GM12891 (cell line): ENCODE measurements at regions not wholly inside any gene's neighbourhood (a gene's known extent, or its start where the extent isn't known, plus 50 kb on each side); places are given as distances from the start of the nearest gene placed in this dataset.

ENCODE experiments used
- DNase-seq: peaks from one replicate; pipeline ENCODE4 v3.0.0; 2011; ENCODE audit warnings: low spot score; ENCODE audit not compliant: insufficient read length
- FAIRE-seq: peaks from 2 replicates; lab custom pipeline; 2011; peaks lifted over from hg19 to GRCh38; lab: Jason Lieb, UNC
- PAX5 ChIP-seq: IDR thresholded peaks from 2 replicates; pipeline ENCODE4 v1.6.1; 2011; ENCODE audit warnings: low read length, moderate library complexity, mild to moderate bottlenecking; ENCODE audit not compliant: insufficient read depth, severe bottlenecking
- POLR2A ChIP-seq: IDR thresholded peaks from 2 replicates; pipeline ENCODE4 v1.6.1; 2011; ENCODE audit warnings: low read depth, low read length, control low read depth
- POLR2AphosphoS5 ChIP-seq: IDR thresholded peaks from 2 replicates; pipeline ENCODE4 v1.6.1; 2011; ENCODE audit warnings: low read depth, low read length, control low read depth
- POU2F2 ChIP-seq: IDR thresholded peaks from 2 replicates; pipeline ENCODE4 v1.6.1; 2011; ENCODE audit warnings: low read depth, mild to moderate bottlenecking, control low read depth, low read length, moderate library complexity
- SPI1 ChIP-seq: IDR thresholded peaks from 2 replicates; pipeline ENCODE4 v1.6.1; 2011; ENCODE audit warnings: low read depth, low read length, control low read depth
- TAF1 ChIP-seq: IDR thresholded peaks from 2 replicates; pipeline ENCODE4 v1.6.1; 2011; ENCODE audit warnings: low read depth, low read length, control low read depth

- DNase-seq (no peak), FAIRE-seq (no peak)
- TF ChIP-seq POLR2AphosphoS5 = no peak
- TF ChIP-seq POU2F2 = no peak
- TF ChIP-seq SPI1 = no peak
- no peak for TF ChIP-seq POLR2A
These were observed 502.3 kb upstream of the ZMIZ1 start for GRCh38 chr10:78566284-78567111.

- TF ChIP-seq POU2F2 = no peak
- TF ChIP-seq SPI1 = no peak
- no peak for TF ChIP-seq POLR2AphosphoS5
- no peak for TF ChIP-seq POLR2A
- TF ChIP-seq PAX5 = no peak
- TF ChIP-seq TAF1 = no peak
- no peak for FAIRE-seq
- no peak for DNase-seq
These were observed 500.9 kb upstream of the ZMIZ1 start for GRCh38 chr10:78567680-78568455.

- TF ChIP-seq PAX5 (no peak), TAF1 (no peak), POU2F2 (no peak), POLR2A (no peak), POLR2AphosphoS5 (no peak), SPI1 (no peak)
- FAIRE-seq (no peak), DNase-seq (no peak)
These were observed 500.1 kb upstream of the ZMIZ1 start for GRCh38 chr10:78568620-78569019.

GRCh38 chr10:78570633-78571235, 498.0 kb upstream of the ZMIZ1 start:
- DNase-seq (no peak), FAIRE-seq (no peak)
- TF ChIP-seq SPI1 (no peak), TAF1 (no peak), PAX5 (no peak), POU2F2 (no peak), POLR2A (no peak), POLR2AphosphoS5 (no peak)

GRCh38 chr10:78571286-78571685, 497.5 kb upstream of the ZMIZ1 start:
- DNase-seq (no peak), FAIRE-seq (no peak)
- TF ChIP-seq POLR2AphosphoS5 = no peak
- TF ChIP-seq TAF1 = no peak
- no peak for TF ChIP-seq PAX5
- no peak for TF ChIP-seq SPI1
- no peak for TF ChIP-seq POU2F2
- no peak for TF ChIP-seq POLR2A

- FAIRE-seq (no peak), DNase-seq (no peak)
- no peak for TF ChIP-seq TAF1
- no peak for TF ChIP-seq POU2F2
- TF ChIP-seq POLR2AphosphoS5 = no peak
- no peak for TF ChIP-seq SPI1
- TF ChIP-seq POLR2A = no peak
- no peak for TF ChIP-seq PAX5
These were observed 496.9 kb upstream of the ZMIZ1 start for GRCh38 chr10:78571891-78572290.

- TF ChIP-seq PAX5 (no peak), SPI1 (no peak)
- FAIRE-seq (no peak), DNase-seq (no peak)
These were observed 496.2 kb upstream of the ZMIZ1 start for GRCh38 chr10:78572565-78572964.

- TF ChIP-seq TAF1 (no peak), POU2F2 (no peak), SPI1 (no peak), POLR2A (no peak)
- no peak for FAIRE-seq
- no peak for DNase-seq
These were observed 494.2 kb upstream of the ZMIZ1 start for GRCh38 chr10:78574547-78574946.

GRCh38 chr10:78575400-78575799, 493.4 kb upstream of the ZMIZ1 start:
- TF ChIP-seq TAF1 (no peak), POLR2A (no peak), PAX5 (no peak), POU2F2 (no peak), SPI1 (no peak), POLR2AphosphoS5 (no peak)
- DNase-seq = no peak
- no peak for FAIRE-seq
